ENCODE measurements at regions not wholly inside any gene's neighbourhood (a gene's known extent, or its start where the extent isn't known, plus 50 kb on each side); places are given as distances from the start of the nearest gene placed in this dataset.

DNA sequence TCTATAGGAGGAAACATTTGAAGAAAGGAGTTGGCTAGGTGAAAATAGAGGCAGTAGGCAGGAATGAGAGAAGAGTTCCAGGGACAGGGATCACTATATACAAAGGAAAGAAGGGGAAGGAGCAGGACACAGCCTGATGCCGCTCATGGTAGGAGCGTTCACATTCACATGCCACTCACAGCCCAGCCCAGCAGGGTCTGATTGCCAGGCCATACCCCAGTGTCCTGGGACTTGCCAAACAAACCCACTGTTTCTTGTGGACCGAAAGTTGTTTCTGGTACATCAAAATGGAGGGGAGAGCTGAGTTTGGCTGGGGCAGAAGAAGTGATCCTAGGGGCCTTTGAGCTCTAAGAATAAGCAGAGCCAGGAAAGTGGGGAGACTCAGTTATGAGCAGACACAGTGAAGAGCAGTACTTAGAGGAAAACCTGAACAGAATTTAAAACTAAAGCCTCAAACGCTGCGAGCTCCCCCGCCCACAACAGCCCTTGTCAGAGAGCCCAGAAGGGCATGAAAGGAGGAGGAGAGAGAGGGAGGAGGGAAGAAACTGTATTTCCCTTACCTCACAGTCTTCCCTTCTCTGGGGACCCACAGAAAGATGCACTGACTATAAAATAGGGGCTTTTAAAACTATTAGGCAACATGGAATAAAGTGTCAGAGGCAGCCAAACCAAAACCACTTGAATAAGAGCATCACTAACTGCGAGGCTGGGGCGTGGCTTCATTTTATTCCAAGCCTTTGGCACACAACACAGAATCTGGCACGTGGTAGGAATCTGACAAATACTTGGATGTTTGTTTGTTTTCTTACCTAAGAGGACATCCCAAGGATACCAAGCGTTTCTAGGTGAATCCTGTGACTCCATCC is 129.0 kb downstream of the RPL22L1 start (continued):
- TF ChIP-seq ZNF212 (CRISPR knock-in tag; IDR thresholded peaks at IDR 0.05) (no peak), TOE1 (IDR thresholded peaks at IDR 0.05; ENCODE audit: borderline replicate concordance) (0 out of 2 replicates have a peak, but pooled peaks have one; percentile 20), TOE1 (CRISPR knock-in tag; IDR thresholded peaks at IDR 0.05; ENCODE audit: borderline replicate concordance, low read depth) (no peak), L3MBTL2 (IDR thresholded peaks at IDR 0.05) (peak; percentile 58), MGA (IDR thresholded peaks at IDR 0.05) (peak; percentile 36; the same call in 1 of the 2 replicates), NFRKB (IDR thresholded peaks at IDR 0.05; ENCODE audit: low read depth) (0 out of 2 replicates have a peak, but pooled peaks have one; percentile 28), POLR2B (IDR thresholded peaks at IDR 0.05; ENCODE audit: low read depth, partially characterized antibody) (no peak)

Data from K562 (cell line).